Neural progenitor cell (in vitro differentiated cells): ENCODE measurements at regions not wholly inside any gene's neighbourhood (a gene's known extent, or its start where the extent isn't known, plus 50 kb on each side); places are given as distances from the start of the nearest gene placed in this dataset.

Experiments used
- EZH2phosphoT487 ChIP-seq: fragments of 200-600 bp; sonication (generic); IDR thresholded peaks from 2 replicates; pipeline ENCODE4 v1.6.1; 2017; ENCODE audit warnings: antibody characterized with exemption
- TF ChIP-seq, protein P1 (sequence below): fragments of 200-600 bp; sonication (generic); IDR thresholded peaks from 2 replicates; pipeline ENCODE4 v1.5.1; 2017; ENCODE audit warnings: antibody characterized with exemption, mild to moderate bottlenecking

DNA sequence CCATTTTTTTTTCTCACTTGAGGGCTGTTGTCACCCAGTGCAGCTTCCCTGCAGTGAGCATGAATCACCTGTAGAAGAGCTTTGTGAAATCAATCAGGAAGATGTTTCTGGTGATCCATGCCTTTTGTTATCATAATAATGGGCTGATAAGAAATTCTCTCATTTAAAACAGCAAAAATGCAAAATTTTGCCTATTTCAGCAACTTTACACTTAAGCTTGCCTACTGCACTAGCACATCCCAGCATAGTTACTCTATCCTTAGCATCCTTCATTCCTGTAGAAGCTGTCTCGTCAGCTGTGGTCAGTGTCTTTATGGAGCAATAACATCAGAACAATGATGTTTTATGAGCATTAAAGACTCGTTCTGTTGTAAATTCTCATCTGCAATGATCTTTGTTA is 178.6 kb upstream of the ZNF804A start:
- TF ChIP-seq, protein P1, sequence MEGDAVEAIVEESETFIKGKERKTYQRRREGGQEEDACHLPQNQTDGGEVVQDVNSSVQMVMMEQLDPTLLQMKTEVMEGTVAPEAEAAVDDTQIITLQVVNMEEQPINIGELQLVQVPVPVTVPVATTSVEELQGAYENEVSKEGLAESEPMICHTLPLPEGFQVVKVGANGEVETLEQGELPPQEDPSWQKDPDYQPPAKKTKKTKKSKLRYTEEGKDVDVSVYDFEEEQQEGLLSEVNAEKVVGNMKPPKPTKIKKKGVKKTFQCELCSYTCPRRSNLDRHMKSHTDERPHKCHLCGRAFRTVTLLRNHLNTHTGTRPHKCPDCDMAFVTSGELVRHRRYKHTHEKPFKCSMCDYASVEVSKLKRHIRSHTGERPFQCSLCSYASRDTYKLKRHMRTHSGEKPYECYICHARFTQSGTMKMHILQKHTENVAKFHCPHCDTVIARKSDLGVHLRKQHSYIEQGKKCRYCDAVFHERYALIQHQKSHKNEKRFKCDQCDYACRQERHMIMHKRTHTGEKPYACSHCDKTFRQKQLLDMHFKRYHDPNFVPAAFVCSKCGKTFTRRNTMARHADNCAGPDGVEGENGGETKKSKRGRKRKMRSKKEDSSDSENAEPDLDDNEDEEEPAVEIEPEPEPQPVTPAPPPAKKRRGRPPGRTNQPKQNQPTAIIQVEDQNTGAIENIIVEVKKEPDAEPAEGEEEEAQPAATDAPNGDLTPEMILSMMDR = no peak
- TF ChIP-seq EZH2phosphoT487 = no peak
